ENCODE measurements at regions not wholly inside any gene's neighbourhood (a gene's known extent, or its start where the extent isn't known, plus 50 kb on each side); places are given as distances from the start of the nearest gene placed in this dataset.

DNA sequence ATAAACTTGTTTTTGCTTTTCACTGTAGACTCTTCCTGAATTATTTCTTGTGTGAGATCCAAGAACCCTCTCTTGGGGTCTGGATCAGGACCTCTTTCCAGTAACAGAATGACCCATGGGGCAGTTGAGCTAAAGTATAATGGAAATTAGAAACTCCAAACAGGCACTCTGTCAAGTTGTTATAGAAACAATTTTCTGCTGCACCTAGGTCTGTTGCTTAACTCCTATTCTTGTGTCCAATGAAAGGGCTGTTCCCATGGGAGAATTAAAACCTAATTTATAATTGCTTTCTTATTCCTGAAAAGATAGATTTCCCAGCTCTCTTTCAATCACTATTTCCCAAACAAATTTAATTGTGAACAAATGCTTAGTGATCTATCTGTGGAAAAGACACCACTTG, 1341.3 kb upstream of the PIK3C3 start:
- TF ChIP-seq POLR2AphosphoS5 (IDR thresholded peaks at IDR 0.05; ENCODE audit: low read depth, low read length) (no peak), TAF1 (IDR thresholded peaks at IDR 0.05; ENCODE audit: borderline replicate concordance, insufficient read depth, low read length) (no peak), SIN3A (IDR thresholded peaks at IDR 0.05; ENCODE audit: borderline replicate concordance, insufficient read depth, low read length) (no peak), FOXP2 (optimal IDR thresholded peaks at IDR 0.05; ENCODE audit: borderline replicate concordance, extremely low read depth, extremely low read length, insufficient read depth) (no peak)
- TF ChIP-seq, protein P1, sequence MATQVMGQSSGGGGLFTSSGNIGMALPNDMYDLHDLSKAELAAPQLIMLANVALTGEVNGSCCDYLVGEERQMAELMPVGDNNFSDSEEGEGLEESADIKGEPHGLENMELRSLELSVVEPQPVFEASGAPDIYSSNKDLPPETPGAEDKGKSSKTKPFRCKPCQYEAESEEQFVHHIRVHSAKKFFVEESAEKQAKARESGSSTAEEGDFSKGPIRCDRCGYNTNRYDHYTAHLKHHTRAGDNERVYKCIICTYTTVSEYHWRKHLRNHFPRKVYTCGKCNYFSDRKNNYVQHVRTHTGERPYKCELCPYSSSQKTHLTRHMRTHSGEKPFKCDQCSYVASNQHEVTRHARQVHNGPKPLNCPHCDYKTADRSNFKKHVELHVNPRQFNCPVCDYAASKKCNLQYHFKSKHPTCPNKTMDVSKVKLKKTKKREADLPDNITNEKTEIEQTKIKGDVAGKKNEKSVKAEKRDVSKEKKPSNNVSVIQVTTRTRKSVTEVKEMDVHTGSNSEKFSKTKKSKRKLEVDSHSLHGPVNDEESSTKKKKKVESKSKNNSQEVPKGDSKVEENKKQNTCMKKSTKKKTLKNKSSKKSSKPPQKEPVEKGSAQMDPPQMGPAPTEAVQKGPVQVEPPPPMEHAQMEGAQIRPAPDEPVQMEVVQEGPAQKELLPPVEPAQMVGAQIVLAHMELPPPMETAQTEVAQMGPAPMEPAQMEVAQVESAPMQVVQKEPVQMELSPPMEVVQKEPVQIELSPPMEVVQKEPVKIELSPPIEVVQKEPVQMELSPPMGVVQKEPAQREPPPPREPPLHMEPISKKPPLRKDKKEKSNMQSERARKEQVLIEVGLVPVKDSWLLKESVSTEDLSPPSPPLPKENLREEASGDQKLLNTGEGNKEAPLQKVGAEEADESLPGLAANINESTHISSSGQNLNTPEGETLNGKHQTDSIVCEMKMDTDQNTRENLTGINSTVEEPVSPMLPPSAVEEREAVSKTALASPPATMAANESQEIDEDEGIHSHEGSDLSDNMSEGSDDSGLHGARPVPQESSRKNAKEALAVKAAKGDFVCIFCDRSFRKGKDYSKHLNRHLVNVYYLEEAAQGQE (IDR thresholded peaks at IDR 0.05; ENCODE audit: insufficient read depth in 1 of 2, low read depth in 2 of 2, low read length in 2 of 2) = no peak

Data from PFSK-1 (cell line).